GM19025 (cell line): ENCODE measurements at regions not wholly inside any gene's neighbourhood (a gene's known extent, or its start where the extent isn't known, plus 50 kb on each side); places are given as distances from the start of the nearest gene placed in this dataset.
"Not testable (repeated sequence)": the region's sequence is repeated elsewhere in the genome, so short reads cannot be mapped to it uniquely, and the experiment has no call there.

Experiments used
- ATAC-seq: cut with Tn5 transposase; IDR thresholded peaks from one replicate; pipeline ENCODE4 v1.9.1; 2021; ENCODE audit warnings: mild to moderate bottlenecking, low read depth, moderate library complexity; ENCODE audit not compliant: unreplicated experiment

GRCh38 chr21:16108561-16109075 is 378.8 kb downstream of the USP25 start:
- ATAC-seq: no peak

- ATAC-seq: no peak
Measured at GRCh38 chr21:16113052-16113715, 383.4 kb downstream of the USP25 start.

GRCh38 chr21:16115461-16115860 is 385.7 kb downstream of the USP25 start:
- no peak for ATAC-seq

GRCh38 chr21:16116069-16116468 is 386.3 kb downstream of the USP25 start:
- ATAC-seq: no peak

GRCh38 chr21:16116798-16117197 is 387.0 kb downstream of the USP25 start:
- no peak for ATAC-seq

- no peak for ATAC-seq
Measured at GRCh38 chr21:16117331-16117730, 387.5 kb downstream of the USP25 start.

GRCh38 chr21:16117851-16118590 is 388.2 kb downstream of the USP25 start:
- no peak for ATAC-seq

GRCh38 chr21:16124378-16125138 is 394.8 kb downstream of the USP25 start:
- no peak for ATAC-seq

- no peak for ATAC-seq
Measured at GRCh38 chr21:16125274-16125673, 395.5 kb downstream of the USP25 start.

GRCh38 chr21:16132453-16132852 is 402.7 kb downstream of the USP25 start:
- not testable (repeated sequence) for ATAC-seq

GRCh38 chr21:16133248-16133647 is 403.5 kb downstream of the USP25 start:
- no peak for ATAC-seq

GRCh38 chr21:16134134-16134533 is 404.4 kb downstream of the USP25 start:
- no peak for ATAC-seq

GRCh38 chr21:16137106-16137505 is 407.3 kb downstream of the USP25 start:
- no peak for ATAC-seq

GRCh38 chr21:16145052-16145451 is 415.3 kb downstream of the USP25 start:
- ATAC-seq: no peak

GRCh38 chr21:16145479-16145878 is 415.7 kb downstream of the USP25 start:
- ATAC-seq: no peak

- ATAC-seq: no peak
Measured at GRCh38 chr21:16154321-16154720, 424.5 kb downstream of the USP25 start.

GRCh38 chr21:16154951-16155635 is 425.3 kb downstream of the USP25 start:
- no peak for ATAC-seq

GRCh38 chr21:16156841-16157489 is 427.2 kb downstream of the USP25 start:
- no peak for ATAC-seq

- no peak for ATAC-seq
Measured at GRCh38 chr21:16159213-16159970, 429.6 kb downstream of the USP25 start.
